Endothelial cell (in vitro differentiated cells): ENCODE measurements at regions not wholly inside any gene's neighbourhood (a gene's known extent, or its start where the extent isn't known, plus 50 kb on each side); places are given as distances from the start of the nearest gene placed in this dataset.
"Not testable (repeated sequence)": the region's sequence is repeated elsewhere in the genome, so short reads cannot be mapped to it uniquely, and the experiment has no call there.

Experiments used
- DNase-seq: peaks from one replicate; pipeline ENCODE4 v3.0.0; 2021; ENCODE audit warnings: low spot score
- H3K27ac Mint-ChIP-seq: one replicate; pipeline ENCODE4 v1.8.0; 2021; ENCODE audit warnings: mixed read lengths, inconsistent platforms; ENCODE audit not compliant: unreplicated experiment
- H3K27me3 Mint-ChIP-seq: one replicate; pipeline ENCODE4 v1.8.0; 2021; ENCODE audit warnings: mild to moderate bottlenecking, moderate library complexity, mixed read lengths, inconsistent platforms; ENCODE audit not compliant: unreplicated experiment
- H3K36me3 Mint-ChIP-seq: one replicate; pipeline ENCODE4 v1.8.0; 2021; ENCODE audit warnings: mild to moderate bottlenecking, low read depth, mixed read lengths, inconsistent platforms; ENCODE audit not compliant: unreplicated experiment
- H3K4me1 Mint-ChIP-seq: one replicate; pipeline ENCODE4 v1.8.0; 2021; ENCODE audit warnings: mild to moderate bottlenecking, mixed read lengths, inconsistent platforms; ENCODE audit not compliant: unreplicated experiment
- H3K4me3 Mint-ChIP-seq: one replicate; pipeline ENCODE4 v1.8.0; 2021; ENCODE audit warnings: mild to moderate bottlenecking, mixed read lengths, inconsistent platforms; ENCODE audit not compliant: unreplicated experiment
- H3K9me3 Mint-ChIP-seq: one replicate; pipeline ENCODE4 v1.8.0; 2021; ENCODE audit warnings: mixed read lengths, inconsistent platforms; ENCODE audit not compliant: unreplicated experiment
- TF ChIP-seq, protein P1 (sequence below): fragments of 200-600 bp; sonication (generic); IDR thresholded peaks from one replicate; pipeline ENCODE4 v1.5.0; 2021; ENCODE audit warnings: antibody characterized with exemption; ENCODE audit not compliant: unreplicated experiment

DNA sequence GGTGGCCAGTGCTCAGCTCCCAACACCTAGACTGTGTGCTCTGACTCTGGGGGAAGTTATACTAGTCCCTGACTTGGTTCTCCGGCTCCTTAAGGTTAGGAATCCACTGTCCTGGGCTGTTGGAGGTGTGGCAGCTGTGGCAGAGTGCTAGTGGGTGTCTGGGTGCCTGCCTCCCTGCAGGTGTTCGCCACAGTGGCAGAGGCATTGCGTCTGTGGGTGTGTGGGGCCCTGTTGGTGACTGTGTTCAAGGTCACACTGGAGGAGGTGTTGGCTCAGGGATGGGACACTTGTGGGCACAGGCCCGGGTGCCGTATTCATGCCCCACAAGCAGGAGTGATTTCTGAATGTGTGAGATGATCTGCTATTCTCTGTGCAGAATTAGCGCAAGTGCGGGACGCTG, 467.4 kb downstream of the TMEM121 start:
- Mint-ChIP-seq H3K9me3 (peaks cover 23% of the 10 kb centered on the region), H3K4me1 (no peaks in the 10 kb centered on the region), H3K27me3 (peaks cover 6% of the 10 kb centered on the region), H3K27ac (no peak overlapping the region), H3K4me3 (no peak overlapping the region), H3K36me3 (peaks cover 8% of the 10 kb centered on the region)
- TF ChIP-seq, protein P1, sequence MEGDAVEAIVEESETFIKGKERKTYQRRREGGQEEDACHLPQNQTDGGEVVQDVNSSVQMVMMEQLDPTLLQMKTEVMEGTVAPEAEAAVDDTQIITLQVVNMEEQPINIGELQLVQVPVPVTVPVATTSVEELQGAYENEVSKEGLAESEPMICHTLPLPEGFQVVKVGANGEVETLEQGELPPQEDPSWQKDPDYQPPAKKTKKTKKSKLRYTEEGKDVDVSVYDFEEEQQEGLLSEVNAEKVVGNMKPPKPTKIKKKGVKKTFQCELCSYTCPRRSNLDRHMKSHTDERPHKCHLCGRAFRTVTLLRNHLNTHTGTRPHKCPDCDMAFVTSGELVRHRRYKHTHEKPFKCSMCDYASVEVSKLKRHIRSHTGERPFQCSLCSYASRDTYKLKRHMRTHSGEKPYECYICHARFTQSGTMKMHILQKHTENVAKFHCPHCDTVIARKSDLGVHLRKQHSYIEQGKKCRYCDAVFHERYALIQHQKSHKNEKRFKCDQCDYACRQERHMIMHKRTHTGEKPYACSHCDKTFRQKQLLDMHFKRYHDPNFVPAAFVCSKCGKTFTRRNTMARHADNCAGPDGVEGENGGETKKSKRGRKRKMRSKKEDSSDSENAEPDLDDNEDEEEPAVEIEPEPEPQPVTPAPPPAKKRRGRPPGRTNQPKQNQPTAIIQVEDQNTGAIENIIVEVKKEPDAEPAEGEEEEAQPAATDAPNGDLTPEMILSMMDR: no peak
- no peak for DNase-seq

DNA sequence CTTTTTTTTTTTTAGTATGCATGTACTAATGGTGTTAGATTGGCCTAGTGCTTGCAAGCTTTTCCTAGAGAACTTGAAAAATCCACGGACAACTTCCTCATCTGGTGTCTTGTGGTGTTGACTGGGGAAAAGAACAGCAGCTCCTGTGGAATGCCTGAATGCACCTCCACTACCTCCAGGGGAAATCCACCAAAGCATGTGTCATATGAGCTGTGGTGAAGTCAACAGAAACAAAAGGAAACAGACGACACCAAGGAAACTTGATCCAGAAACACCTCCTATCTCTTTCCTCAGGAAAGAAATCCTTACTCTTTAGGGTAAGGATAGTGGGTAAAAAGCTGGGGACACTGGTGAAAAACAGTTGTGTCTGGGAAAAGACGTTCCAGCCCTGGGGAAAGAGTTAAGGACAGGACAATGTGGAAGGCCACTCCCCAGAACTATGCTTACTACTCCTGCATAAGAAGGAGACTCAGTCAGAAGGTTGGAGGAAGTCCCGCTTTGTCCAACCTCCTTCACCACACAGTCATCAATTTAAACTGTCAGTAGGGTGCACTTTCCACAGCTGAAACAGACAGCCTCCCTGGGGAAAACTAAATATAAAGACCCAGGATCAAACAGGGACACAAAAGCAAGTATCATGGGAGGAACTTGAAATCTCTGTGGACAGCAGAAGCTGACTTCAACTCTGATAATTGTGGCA, 468.8 kb downstream of the TMEM121 start:
- not testable (repeated sequence) for H3K27ac Mint-ChIP-seq, H3K4me1 Mint-ChIP-seq, H3K4me3 Mint-ChIP-seq, DNase-seq
- peaks cover 12% of the 10 kb centered on the region for H3K27me3 Mint-ChIP-seq
- H3K36me3 Mint-ChIP-seq: peaks cover 12% of the 10 kb centered on the region
- peaks cover 27% of the 10 kb centered on the region for H3K9me3 Mint-ChIP-seq

DNA sequence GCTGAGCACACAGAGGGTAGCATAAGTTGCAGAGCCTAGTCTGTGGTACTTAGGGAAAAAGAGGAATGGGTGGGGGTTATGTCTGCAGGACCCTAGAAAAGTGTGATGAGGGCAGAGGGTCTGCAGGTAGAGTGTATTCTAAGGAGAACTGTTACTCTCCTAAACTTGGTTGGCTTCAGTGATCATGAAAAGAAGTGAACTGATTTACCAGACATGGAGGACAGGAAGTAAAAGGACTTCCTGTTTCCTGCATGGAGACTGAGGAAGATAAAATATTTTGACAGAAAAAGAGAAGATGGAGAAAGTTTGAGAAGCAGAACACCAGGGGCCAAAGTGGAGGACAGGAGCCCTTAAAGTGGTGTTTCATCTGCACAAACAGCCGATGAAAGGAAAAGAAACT, 472.2 kb downstream of the TMEM121 start:
- H3K4me1 Mint-ChIP-seq, DNase-seq: not testable (repeated sequence)
- peaks cover 36% of the 10 kb centered on the region for H3K9me3 Mint-ChIP-seq
- H3K36me3 Mint-ChIP-seq: peaks cover 13% of the 10 kb centered on the region
- peaks cover 25% of the 10 kb centered on the region for H3K27me3 Mint-ChIP-seq
- H3K4me3 Mint-ChIP-seq: peak overlapping the region; percentile 17
- peak overlapping the region; percentile 72 for H3K27ac Mint-ChIP-seq

DNA sequence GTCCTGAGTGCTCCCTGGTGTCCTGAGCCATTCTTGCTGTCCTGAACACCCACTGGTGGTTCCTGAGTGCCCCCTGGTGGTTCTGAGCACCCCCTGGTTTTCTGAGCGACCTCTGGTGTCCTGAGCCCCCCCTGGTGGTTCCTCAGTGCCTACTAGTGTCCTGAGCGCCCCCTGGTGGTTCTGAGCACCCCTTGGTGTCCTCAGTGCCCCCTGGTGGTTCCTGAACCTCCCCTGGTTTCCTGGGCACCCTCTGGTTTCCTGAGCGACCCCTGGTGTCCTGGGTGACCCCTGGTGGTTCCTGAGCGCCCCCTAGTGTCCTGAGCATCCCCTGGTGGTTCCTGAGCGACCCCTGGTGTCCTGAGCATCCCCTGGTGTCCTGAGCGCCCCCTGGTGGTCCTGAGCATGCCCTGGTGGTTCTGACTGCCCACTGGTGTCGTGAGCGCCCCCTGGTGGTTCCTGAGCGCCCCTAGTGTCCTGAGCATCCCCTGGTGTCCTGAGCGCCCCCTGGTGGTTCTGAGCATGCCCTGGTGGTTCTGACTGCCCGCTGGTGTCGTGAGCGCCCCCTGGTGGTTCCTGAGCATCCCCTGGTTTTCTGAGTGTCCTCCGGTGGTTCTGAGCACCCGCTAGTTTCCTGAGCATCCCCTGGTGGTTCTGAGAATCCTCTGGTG, 473.1 kb downstream of the TMEM121 start:
- H3K9me3 Mint-ChIP-seq: peaks cover 27% of the 10 kb centered on the region
- TF ChIP-seq, protein P1: peak; percentile 39
- peaks cover 13% of the 10 kb centered on the region for H3K36me3 Mint-ChIP-seq

DNA sequence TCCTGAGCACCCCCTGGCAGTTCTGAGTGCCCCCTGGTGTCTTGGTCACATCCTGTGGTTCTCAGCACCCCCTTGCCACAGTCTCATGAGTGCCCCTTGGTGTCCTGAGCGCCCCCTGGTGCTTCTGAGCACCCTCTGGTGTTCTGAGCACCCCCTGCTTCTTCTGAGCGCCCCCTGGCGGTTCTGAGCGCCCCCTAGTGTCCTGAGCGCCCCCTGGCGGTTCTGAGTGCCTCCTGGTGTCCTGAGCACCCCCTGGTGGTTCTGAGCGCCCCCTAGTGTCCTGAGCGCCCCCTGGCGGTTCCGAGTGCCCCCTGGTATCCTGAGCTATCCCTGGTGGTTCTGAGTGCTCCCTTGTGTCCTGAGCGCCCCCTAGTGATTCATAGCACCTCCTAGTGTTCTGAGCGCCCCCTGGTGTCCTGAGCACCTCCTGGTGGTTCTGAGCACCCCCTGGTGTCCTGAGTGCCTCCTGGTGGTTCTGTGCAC, 473.7 kb downstream of the TMEM121 start:
- H3K27ac Mint-ChIP-seq: not testable (repeated sequence)

More for the DNA sequence above, 473.1 kb downstream of the TMEM121 start:
- no peak overlapping the region for H3K4me3 Mint-ChIP-seq
- H3K27me3 Mint-ChIP-seq: peaks cover 25% of the 10 kb centered on the region
- H3K4me1 Mint-ChIP-seq: no peaks in the 10 kb centered on the region
- DNase-seq: no peak
- H3K27ac Mint-ChIP-seq: no peak overlapping the region

DNA sequence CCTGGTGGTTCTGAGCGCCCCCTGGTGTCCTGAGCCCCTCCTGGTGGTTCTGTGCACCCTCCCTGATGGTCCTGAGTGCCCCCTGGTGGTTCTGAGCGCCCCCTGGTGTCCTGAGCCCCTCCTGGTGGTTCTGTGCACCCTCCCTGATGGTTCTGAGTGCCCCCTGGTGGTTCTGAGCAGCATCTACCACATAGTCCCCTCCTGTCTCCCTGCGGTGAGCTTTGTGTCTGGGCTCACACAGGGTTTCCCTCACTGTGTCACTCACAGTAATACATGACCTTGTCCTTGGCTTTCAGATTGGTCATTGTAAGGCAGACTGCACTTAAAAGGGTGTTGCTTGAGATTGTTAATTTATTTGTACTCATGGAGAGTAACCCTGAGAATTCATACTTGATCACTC, 474.9 kb downstream of the TMEM121 start:
- DNase-seq, H3K4me1 Mint-ChIP-seq: not testable (repeated sequence)
- H3K36me3 Mint-ChIP-seq: peaks cover 13% of the 10 kb centered on the region
- H3K27ac Mint-ChIP-seq: peak overlapping the region; percentile 86
- H3K9me3 Mint-ChIP-seq: peaks cover 25% of the 10 kb centered on the region
- peak overlapping the region; percentile 51 for H3K4me3 Mint-ChIP-seq
- peaks cover 21% of the 10 kb centered on the region for H3K27me3 Mint-ChIP-seq

More for the DNA sequence above, 473.7 kb downstream of the TMEM121 start:
- H3K4me3 Mint-ChIP-seq, H3K4me1 Mint-ChIP-seq, DNase-seq: not testable (repeated sequence)
- Mint-ChIP-seq H3K36me3 (peaks cover 13% of the 10 kb centered on the region), H3K27me3 (peaks cover 24% of the 10 kb centered on the region), H3K9me3 (peaks cover 25% of the 10 kb centered on the region)

DNA sequence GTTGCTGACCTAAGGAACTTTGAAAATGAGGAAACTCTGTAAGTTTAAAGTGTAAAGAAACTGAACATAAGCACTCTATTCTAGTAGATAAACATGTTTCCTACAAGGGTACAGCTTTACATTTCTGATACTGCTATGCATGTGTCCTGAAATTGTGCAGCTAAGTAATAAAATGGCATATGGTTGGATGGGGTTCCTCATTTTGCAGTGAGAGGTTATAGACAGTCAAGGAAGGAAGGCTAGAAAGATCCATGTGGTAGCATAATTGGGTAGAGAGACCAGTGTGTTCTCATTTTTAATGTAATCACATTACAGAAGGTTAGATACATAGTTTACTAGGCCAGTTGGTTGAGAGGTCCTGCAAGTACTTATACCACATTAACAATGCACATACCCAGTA, 477.0 kb downstream of the TMEM121 start:
- no peak overlapping the region for H3K27ac Mint-ChIP-seq
- no peak for DNase-seq
- TF ChIP-seq, protein P1: no peak
- H3K9me3 Mint-ChIP-seq: peaks cover 33% of the 10 kb centered on the region
- H3K36me3 Mint-ChIP-seq: peaks cover 17% of the 10 kb centered on the region
- H3K4me1 Mint-ChIP-seq: no peaks in the 10 kb centered on the region
- H3K27me3 Mint-ChIP-seq: peaks cover 23% of the 10 kb centered on the region
- H3K4me3 Mint-ChIP-seq: no peak overlapping the region

DNA sequence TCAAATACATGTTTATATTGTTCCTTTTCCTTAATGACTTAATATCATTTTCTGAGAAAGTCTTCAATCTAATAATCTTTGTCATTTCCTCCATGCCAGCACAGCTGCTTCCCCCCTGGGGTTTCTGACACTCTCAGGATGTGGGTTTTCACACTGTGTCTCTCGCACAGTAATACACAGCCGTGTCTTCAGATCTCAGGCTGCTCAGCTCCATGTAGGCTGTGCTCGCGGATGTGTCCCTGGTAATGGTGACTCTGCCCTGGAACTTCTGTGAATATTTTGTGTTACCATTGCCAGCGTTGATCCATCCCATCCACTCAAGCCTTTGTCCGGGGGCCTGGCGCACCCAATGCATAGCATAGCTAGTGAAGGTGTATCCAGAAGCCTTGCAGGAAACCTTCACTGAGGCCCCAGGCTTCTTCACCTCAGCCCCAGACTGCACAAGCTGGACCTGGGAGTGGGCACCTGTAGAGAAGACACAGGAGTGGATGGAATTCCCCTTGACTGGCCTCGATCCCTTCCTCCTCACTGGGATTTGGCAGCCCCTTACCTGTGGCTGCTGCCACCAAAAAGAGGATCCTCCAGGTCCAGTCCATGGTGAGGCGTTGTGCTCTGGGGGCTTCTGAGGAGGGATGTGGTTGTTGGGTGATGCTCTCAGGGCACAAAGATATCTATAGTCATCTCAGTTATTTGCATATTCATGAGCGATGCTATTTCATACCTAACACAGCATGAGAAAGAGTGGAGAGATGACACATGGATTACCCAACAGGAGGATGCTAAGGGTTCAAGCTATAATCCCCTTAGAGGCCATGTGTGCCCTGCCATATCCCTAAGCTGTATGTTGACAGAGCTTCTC, 478.8 kb downstream of the TMEM121 start:
- DNase-seq, H3K36me3 Mint-ChIP-seq, H3K4me3 Mint-ChIP-seq, H3K27ac Mint-ChIP-seq, H3K4me1 Mint-ChIP-seq: not testable (repeated sequence)
- H3K27me3 Mint-ChIP-seq: peaks cover 14% of the 10 kb centered on the region
- peaks cover 37% of the 10 kb centered on the region for H3K9me3 Mint-ChIP-seq
